ENCODE measurements at regions not wholly inside any gene's neighbourhood (a gene's known extent, or its start where the extent isn't known, plus 50 kb on each side); places are given as distances from the start of the nearest gene placed in this dataset.

GRCh38 chr12:126873701-126874100 lies 1393.3 kb upstream of the TMEM132C start:
- TF ChIP-seq TAF1 (IDR thresholded peaks at IDR 0.05; ENCODE audit: borderline replicate concordance, low read depth, low read length) (no peak), GABPA (IDR thresholded peaks at IDR 0.05; ENCODE audit: low read depth) (no peak), POLR2A (IDR thresholded peaks at IDR 0.05; ENCODE audit: low read depth, low read length) (no peak), ESRRA (IDR thresholded peaks at IDR 0.05; ENCODE audit: low read length) (no peak), CHD1 (IDR thresholded peaks at IDR 0.05; ENCODE audit: low read depth, low read length) (no peak), CTCF (IDR thresholded peaks at IDR 0.05 in 2 of 3, conservative IDR thresholded peaks at IDR 0.05 in 1 of 3; ENCODE audit: control insufficient read depth in 2 of 3, extremely low read depth in 1 of 3, insufficient read depth in 1 of 3, low read depth in 3 of 3, low read length in 3 of 3) (no peak), POLR2AphosphoS5 (IDR thresholded peaks at IDR 0.05; ENCODE audit: low read length) (no peak), MLLT1 (IDR thresholded peaks at IDR 0.05) (no peak)
